ENCODE measurements at regions not wholly inside any gene's neighbourhood (a gene's known extent, or its start where the extent isn't known, plus 50 kb on each side); places are given as distances from the start of the nearest gene placed in this dataset.
"Not testable (repeated sequence)": the region's sequence is repeated elsewhere in the genome, so short reads cannot be mapped to it uniquely, and the experiment has no call there.

- no peak for DNase-seq
Measured at GRCh38 chr10:45198486-45199204, 116.8 kb downstream of the OR13A1 start.

DNA sequence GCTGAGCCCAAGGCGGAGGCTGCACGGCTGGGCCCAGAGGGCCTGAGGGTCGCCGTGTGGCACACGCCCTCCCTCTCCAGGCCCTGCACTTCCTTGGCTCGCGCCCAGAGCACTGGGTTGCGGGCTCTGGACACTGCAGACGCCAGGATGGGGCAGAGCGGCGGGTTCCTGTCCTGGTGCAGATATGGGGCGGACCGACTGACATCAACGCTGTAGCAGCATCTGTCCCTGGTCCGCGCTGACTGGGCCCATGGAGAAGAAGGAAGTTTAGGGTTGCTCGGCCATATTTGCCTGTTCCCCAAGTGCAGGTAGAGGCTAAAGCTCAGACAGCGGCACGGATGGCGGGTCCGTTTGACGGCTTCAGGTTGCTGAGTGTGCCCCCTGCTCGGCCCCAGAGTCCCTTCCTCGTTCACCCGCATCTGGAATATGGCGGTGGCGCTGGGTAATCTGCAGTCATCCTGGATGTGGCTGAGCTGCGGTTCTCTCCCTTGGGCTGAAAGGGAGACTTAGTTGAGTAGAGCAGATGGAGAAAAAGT is 116.1 kb downstream of the OR13A1 start:
- DNase-seq, result no peak

DNA sequence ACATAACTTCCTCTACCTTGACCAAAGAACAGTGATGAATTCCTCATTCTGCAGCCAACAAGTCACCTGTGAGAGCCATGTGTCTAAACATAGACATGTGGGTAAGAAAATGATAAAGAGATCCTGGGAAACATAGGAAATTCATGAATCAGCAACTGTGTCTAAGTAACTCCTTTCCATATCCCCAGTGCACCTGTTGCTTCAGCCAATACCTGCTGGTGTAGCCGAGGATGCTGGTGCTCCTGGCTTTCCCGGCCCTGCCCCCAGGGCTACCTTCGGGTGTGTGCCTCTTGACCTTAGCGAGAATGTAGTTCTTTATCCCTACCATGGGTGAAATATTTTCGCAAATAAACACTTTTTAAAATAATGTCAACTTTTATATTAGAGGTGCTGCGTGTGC is 114.1 kb downstream of the OR13A1 start:
- DNase-seq, result no peak

DNA sequence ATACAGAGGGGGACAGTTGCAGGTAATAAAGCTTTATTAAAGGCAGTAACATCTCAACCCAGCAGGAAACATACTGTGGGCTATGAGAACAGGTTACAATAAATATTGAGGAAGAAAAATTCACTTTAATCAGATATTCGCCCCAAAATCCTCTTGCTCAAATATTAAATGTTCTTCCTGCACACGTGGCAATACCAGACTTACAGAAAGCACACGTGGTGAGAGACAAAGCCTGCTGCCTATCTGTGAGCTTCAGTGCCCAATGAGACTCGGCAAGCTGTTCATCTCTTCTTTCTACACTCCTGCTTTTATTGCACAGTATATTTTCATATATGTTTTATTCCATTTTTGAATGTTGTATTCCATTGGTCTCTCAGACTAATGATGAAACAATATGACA is 113.2 kb downstream of the OR13A1 start:
- no peak for DNase-seq

DNA sequence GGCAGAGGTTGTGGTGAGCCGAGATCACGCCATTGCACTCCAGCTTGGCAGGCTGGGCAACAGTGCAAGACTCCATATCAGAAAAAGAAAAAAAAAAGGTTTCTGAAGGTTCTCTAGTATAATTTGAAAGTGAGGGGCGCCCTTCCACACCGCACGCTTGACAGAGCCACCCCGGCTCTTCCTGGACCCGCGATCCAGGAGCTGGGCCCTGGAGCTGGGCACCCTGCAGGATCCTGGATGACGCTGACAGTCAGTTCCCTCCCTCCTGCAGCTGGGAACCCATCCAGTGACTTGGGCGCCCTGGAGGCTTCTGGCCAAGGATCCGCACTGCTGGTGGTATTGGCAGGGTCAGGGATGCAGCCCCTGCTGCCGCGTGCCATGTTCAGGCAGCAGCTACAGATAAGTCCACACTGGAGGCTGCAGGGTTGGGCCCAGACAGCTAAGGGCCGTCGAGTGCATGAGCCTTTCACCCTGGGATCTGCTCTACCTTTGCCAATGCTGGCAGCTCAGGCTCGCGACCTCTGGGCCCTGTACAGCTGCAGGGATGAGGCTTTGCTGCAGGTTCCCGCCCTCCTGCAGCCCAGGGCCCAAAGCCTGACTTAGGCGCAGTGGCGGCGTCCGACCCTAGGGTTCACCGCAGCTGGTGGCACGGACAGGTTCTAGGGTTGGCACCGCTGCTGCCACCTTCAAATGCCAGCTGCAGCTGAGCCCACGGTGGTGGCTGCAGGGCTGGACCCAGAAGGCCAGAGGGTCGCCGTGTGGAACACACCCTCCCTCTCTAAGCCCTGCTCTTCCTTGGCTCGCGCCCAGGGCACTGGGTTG is 110.2 kb downstream of the OR13A1 start:
- no peak for DNase-seq

DNA sequence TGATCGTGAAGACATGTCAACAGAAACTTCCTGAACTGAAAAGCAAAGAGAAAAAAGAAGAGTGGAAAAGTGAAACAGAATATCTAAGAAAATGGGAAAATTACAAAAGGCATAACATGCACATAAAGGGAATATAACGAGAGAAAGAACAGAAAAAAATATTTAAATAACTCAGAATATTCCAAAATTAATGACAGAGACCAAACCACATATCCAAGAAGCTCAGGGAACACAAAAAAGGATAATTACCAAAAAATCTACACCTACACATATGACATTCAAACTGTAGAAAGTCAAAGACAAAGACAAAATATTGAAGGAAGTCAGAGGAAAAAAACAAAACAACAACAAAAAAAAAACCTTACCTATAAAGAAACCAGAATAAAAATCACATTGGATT is 105.5 kb downstream of the OR13A1 start:
- DNase-seq, result no peak

GRCh38 chr10:45211576-45211975 is 103.8 kb downstream of the OR13A1 start:
- DNase-seq, result no peak

DNA sequence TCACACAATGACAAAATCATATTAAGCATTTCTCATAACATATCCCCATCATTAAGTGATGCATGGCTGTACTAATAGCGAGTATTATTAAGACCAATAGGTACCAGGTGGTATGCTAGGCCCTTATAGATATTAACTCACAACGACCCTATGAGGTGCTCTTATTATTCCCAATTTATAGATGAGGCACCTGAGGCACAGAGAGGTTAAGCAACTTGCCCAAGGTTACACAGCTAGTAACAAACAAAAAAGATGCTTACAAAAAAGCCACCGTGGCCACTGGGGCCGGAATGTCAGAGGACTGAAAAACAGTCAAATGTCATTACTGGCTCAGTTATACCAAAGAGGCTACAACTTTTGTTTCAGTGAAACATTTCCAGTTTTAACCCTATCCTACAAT is 96.0 kb downstream of the OR13A1 start:
- DNase-seq, result no peak

- DNase-seq, result no peak
Measured at GRCh38 chr10:45220931-45221330, 94.5 kb downstream of the OR13A1 start.

- DNase-seq, result no peak
Measured at GRCh38 chr10:45224219-45224841, 91.1 kb downstream of the OR13A1 start.

DNA sequence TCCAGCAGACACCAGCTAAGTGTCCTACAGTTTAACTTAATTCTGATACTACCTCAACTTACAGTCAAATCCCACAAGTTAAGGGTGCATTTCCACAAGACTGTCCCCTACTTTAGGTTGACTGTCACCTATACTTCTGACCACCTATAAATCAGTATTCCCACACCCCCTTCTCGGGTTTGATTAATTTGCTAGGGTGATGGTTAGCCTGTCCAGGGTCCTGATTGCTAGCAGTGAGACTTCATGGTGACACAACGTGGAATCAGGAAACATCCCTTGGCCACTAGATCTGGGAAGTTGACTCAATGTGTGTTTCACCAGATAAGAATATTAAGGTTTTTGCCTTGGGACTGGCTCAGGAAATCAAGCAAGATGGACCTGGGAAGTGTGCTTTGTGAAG is 88.4 kb downstream of the OR13A1 start:
- DNase-seq, result no peak

- DNase-seq, result no peak
Measured at GRCh38 chr10:45227456-45227855, 88.0 kb downstream of the OR13A1 start.

- no peak for DNase-seq
Measured at GRCh38 chr10:45229823-45230222, 85.6 kb downstream of the OR13A1 start.

DNA sequence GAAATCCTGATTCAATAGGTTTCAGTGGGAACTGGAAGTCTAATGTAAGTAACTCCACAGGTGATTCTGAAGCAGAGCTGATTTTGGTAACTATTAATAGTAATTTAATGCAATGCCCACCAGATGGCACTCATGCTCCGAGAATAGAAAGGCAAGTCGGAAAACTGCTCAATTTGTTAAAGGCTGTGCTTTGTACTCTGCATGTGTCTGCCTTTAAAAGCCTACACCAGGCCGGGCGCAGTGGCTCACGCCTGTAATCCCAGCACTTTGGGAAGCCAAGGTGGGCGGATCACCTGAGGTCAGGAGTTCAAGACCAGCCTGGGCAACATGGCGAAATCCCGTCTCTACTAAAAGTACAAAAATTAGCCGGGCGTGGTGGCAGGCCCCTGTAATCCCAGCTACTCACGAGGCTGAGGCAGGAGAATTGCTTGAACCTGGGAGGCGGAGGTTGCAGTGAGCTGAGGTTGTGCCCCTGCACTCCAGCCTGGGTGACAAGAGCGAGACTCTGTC is 80.1 kb downstream of the OR13A1 start:
- DNase-seq, result not testable (repeated sequence)

DNA sequence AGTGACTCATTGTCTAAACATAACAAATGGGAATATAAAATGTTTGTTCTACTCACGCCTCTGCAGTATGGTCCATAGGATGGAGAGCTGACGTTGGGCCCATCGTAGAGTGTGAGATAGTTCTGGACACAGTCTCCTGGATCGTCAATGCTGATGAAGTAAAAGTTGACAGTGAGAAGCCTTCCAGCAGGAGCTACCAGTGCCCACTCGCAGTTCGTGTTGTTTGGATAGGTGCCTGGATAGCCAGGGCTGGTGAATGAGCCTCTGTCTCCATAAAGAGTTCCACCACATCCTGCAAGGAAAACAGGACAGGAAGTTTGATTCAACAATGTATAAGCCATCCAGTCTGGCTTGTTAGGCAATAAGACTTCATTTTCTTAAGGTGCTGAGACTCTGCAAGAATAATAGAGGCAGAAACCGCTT is 79.6 kb downstream of the OR13A1 start:
- DNase-seq, result no peak

GRCh38 chr10:45238896-45239295 is 76.5 kb downstream of the OR13A1 start:
- DNase-seq, result no peak

- no peak for DNase-seq
Measured at GRCh38 chr10:45239642-45240041, 75.8 kb downstream of the OR13A1 start.

- DNase-seq, result no peak
Measured at GRCh38 chr10:45241865-45242520, 73.4 kb downstream of the OR13A1 start.

- no peak for DNase-seq
Measured at GRCh38 chr10:45243261-45243660, 72.1 kb downstream of the OR13A1 start.

- DNase-seq, result no peak
Measured at GRCh38 chr10:45246522-45246921, 68.9 kb downstream of the OR13A1 start.

- DNase-seq, result peak; percentile 35
Measured at GRCh38 chr10:45249978-45250693, 65.3 kb downstream of the OR13A1 start.

- not testable (repeated sequence) for DNase-seq
Measured at GRCh38 chr10:45250694-45251075, 64.7 kb downstream of the OR13A1 start.

Data from NCI-H1417 treated with DMSO at 0.1 percent for 48 hours (cell line).